ENCODE measurements at regions not wholly inside any gene's neighbourhood (a gene's known extent, or its start where the extent isn't known, plus 50 kb on each side); places are given as distances from the start of the nearest gene placed in this dataset.

DNA sequence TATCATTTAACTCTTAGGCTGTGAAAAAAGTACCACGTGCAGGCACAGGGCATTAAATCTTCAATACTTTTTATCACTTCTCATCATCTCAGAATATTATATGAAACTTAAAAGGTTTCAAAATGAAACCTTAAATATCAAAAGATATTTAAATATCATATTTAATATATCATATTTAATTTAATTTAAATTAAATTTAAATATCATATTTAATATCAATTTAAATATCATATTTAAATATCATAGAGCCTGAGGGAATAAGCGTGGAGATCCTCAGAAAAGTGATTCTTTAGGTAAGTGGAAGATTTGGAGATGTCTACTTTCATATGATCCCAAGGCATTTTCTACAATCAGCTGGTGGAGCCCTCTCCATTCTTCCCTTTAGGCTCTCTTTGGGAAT lies 716.6 kb downstream of the OTOL1 start (continued):
- TF ChIP-seq KLF16 (tag by site-specific recombination; IDR thresholded peaks at IDR 0.05), result no peak
- no peak for TF ChIP-seq ZNF555 (tag by site-specific recombination; conservative IDR thresholded peaks at IDR 0.05)

DNA sequence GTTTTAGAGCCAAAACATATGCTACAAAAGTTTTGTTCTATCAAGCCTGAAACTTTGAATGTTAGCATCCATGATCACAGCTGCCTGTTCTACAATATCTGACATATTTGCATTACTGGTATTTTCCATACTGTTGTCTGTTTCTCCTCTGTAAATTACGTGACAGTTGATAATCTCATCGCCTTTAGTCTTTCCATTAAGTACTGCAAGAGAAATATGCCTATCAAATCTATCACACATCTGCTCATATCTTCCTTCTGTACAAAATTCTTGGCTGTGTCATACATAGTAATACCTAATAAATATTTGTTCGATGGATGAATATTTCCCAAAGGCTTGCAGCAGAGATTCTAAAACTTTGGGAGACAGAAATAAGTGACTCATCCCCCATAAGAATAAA lies 717.3 kb downstream of the OTOL1 start:
- ChIA-PET POLR2A (no interaction called here), CTCF (no interaction called here)
- Histone ChIP-seq H3K4me3 (ENCODE audit: low read depth, low read length) (no peak overlapping the region), H3K36me3 (ENCODE audit: control insufficient read depth in 2 of 2, insufficient read depth in 1 of 2, low read length in 2 of 2) (no peaks in the 10 kb centered on the region), H3K4me1 (ENCODE audit: control insufficient read depth, insufficient read depth, low read length) (no peaks in the 10 kb centered on the region), H3K27ac (ENCODE audit: extremely low read depth, low read depth, low read length) (no peak overlapping the region), H3K9me3 (ENCODE audit: control insufficient read depth, insufficient read depth, low read depth, low read length) (no peaks in the 10 kb centered on the region)
- TF ChIP-seq WT1 (tag by site-specific recombination; IDR thresholded peaks at IDR 0.05), result no peak
- no peak for TF ChIP-seq ZNF843 (tag by site-specific recombination; IDR thresholded peaks at IDR 0.05)
- TF ChIP-seq ZNF544 (tag by site-specific recombination; IDR thresholded peaks at IDR 0.05), result no peak
- TF ChIP-seq ZNF629 (tag by site-specific recombination; IDR thresholded peaks at IDR 0.05), result no peak
- TF ChIP-seq MEIS1 (CRISPR knock-in tag; IDR thresholded peaks at IDR 0.05; ENCODE audit: borderline replicate concordance), result no peak
- TF ChIP-seq, protein P1, sequence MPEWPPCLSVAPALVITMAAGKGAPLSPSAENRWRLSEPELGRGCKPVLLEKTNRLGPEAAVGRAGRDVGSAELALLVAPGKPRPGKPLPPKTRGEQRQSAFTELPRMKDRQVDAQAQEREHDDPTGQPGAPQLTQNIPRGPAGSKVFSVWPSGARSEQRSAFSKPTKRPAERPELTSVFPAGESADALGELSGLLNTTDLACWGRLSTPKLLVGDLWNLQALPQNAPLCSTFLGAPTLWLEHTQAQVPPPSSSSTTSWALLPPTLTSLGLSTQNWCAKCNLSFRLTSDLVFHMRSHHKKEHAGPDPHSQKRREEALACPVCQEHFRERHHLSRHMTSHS (tag by site-specific recombination; IDR thresholded peaks at IDR 0.05), result no peak
- TF ChIP-seq ZNF23 (tag by site-specific recombination; IDR thresholded peaks at IDR 0.05; ENCODE audit: borderline replicate concordance), result no peak
- TF ChIP-seq, protein P2, sequence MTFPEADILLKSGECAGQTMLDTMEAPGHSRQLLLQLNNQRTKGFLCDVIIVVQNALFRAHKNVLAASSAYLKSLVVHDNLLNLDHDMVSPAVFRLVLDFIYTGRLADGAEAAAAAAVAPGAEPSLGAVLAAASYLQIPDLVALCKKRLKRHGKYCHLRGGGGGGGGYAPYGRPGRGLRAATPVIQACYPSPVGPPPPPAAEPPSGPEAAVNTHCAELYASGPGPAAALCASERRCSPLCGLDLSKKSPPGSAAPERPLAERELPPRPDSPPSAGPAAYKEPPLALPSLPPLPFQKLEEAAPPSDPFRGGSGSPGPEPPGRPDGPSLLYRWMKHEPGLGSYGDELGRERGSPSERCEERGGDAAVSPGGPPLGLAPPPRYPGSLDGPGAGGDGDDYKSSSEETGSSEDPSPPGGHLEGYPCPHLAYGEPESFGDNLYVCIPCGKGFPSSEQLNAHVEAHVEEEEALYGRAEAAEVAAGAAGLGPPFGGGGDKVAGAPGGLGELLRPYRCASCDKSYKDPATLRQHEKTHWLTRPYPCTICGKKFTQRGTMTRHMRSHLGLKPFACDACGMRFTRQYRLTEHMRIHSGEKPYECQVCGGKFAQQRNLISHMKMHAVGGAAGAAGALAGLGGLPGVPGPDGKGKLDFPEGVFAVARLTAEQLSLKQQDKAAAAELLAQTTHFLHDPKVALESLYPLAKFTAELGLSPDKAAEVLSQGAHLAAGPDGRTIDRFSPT (tag by site-specific recombination; IDR thresholded peaks at IDR 0.05), result no peak
- TF ChIP-seq ZNF223 (tag by site-specific recombination; IDR thresholded peaks at IDR 0.05), result no peak
- TF ChIP-seq ZFHX2 (tag by site-specific recombination; conservative IDR thresholded peaks at IDR 0.05), result no peak
- no peak for TF ChIP-seq ZNF140 (tag by site-specific recombination; IDR thresholded peaks at IDR 0.05)
- no peak for TF ChIP-seq ZNF350 (tag by site-specific recombination; IDR thresholded peaks at IDR 0.05)

DNA sequence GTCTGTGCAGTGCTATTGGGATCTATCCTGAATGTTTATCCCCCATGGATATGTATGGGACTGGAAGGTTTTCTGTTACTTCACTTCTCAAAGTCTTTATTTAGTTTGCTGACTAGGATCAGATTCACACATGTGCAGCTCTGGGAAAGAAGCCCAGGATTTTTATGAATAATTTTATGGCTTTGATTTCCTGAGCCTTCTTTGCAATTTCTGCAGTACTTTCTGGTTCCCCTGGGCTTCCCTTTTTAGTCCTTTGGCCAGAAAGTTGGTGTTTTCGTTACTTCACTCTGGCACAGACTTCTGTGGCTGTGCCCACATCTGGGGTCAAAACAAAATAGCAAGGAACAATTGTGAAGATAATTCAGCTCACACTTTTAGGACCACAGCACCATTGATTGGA lies 721.0 kb downstream of the OTOL1 start:
- TF ChIP-seq, protein P3, sequence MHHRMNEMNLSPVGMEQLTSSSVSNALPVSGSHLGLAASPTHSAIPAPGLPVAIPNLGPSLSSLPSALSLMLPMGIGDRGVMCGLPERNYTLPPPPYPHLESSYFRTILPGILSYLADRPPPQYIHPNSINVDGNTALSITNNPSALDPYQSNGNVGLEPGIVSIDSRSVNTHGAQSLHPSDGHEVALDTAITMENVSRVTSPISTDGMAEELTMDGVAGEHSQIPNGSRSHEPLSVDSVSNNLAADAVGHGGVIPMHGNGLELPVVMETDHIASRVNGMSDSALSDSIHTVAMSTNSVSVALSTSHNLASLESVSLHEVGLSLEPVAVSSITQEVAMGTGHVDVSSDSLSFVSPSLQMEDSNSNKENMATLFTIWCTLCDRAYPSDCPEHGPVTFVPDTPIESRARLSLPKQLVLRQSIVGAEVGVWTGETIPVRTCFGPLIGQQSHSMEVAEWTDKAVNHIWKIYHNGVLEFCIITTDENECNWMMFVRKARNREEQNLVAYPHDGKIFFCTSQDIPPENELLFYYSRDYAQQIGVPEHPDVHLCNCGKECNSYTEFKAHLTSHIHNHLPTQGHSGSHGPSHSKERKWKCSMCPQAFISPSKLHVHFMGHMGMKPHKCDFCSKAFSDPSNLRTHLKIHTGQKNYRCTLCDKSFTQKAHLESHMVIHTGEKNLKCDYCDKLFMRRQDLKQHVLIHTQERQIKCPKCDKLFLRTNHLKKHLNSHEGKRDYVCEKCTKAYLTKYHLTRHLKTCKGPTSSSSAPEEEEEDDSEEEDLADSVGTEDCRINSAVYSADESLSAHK (tag by site-specific recombination; IDR thresholded peaks at IDR 0.05), result no peak
- TF ChIP-seq, protein P4, sequence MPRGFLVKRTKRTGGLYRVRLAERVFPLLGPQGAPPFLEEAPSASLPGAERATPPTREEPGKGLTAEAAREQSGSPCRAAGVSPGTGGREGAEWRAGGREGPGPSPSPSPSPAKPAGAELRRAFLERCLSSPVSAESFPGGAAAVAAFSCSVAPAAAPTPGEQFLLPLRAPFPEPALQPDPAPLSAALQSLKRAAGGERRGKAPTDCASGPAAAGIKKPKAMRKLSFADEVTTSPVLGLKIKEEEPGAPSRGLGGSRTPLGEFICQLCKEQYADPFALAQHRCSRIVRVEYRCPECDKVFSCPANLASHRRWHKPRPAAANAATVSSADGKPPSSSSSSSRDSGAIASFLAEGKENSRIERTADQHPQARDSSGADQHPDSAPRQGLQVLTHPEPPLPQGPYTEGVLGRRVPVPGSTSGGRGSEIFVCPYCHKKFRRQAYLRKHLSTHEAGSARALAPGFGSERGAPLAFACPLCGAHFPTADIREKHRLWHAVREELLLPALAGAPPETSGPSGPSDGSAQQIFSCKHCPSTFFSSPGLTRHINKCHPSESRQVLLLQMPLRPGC (tag by site-specific recombination; IDR thresholded peaks at IDR 0.05), result no peak
- TF ChIP-seq, protein P5, sequence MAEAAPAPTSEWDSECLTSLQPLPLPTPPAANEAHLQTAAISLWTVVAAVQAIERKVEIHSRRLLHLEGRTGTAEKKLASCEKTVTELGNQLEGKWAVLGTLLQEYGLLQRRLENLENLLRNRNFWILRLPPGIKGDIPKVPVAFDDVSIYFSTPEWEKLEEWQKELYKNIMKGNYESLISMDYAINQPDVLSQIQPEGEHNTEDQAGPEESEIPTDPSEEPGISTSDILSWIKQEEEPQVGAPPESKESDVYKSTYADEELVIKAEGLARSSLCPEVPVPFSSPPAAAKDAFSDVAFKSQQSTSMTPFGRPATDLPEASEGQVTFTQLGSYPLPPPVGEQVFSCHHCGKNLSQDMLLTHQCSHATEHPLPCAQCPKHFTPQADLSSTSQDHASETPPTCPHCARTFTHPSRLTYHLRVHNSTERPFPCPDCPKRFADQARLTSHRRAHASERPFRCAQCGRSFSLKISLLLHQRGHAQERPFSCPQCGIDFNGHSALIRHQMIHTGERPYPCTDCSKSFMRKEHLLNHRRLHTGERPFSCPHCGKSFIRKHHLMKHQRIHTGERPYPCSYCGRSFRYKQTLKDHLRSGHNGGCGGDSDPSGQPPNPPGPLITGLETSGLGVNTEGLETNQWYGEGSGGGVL (tag by site-specific recombination; IDR thresholded peaks at IDR 0.05), result no peak
- TF ChIP-seq ZNF658 (tag by site-specific recombination; IDR thresholded peaks at IDR 0.05) (no peak), MZF1 (tag by site-specific recombination; IDR thresholded peaks at IDR 0.05; ENCODE audit: borderline replicate concordance) (no peak), ZNF19 (tag by site-specific recombination; IDR thresholded peaks at IDR 0.05; ENCODE audit: low read depth) (no peak)
- TF ChIP-seq, protein P6, sequence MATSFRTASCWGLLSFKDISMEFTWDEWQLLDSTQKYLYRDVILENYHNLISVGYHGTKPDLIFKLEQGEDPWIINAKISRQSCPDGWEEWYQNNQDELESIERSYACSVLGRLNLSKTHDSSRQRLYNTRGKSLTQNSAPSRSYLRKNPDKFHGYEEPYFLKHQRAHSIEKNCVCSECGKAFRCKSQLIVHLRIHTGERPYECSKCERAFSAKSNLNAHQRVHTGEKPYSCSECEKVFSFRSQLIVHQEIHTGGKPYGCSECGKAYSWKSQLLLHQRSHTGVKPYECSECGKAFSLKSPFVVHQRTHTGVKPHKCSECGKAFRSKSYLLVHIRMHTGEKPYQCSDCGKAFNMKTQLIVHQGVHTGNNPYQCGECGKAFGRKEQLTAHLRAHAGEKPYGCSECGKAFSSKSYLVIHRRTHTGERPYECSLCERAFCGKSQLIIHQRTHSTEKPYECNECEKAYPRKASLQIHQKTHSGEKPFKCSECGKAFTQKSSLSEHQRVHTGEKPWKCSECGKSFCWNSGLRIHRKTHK (tag by site-specific recombination; IDR thresholded peaks at IDR 0.05), result no peak
- CTCF ChIA-PET, result no interaction called here
- POLR2A ChIA-PET, result no interaction called here

More for the DNA sequence above, 721.0 kb downstream of the OTOL1 start:
- H3K27ac ChIP-seq (ENCODE audit: extremely low read depth, low read depth, low read length), result no peak overlapping the region
- H3K4me1 ChIP-seq (ENCODE audit: control insufficient read depth, insufficient read depth, low read length), result no peaks in the 10 kb centered on the region
- no peak overlapping the region for H3K4me3 ChIP-seq (ENCODE audit: low read depth, low read length)
- no peaks in the 10 kb centered on the region for H3K36me3 ChIP-seq (ENCODE audit: control insufficient read depth in 2 of 2, insufficient read depth in 1 of 2, low read length in 2 of 2)
- no peaks in the 10 kb centered on the region for H3K9me3 ChIP-seq (ENCODE audit: control insufficient read depth, insufficient read depth, low read depth, low read length)
